HG02623 (cell line): ENCODE measurements at regions not wholly inside any gene's neighbourhood (a gene's known extent, or its start where the extent isn't known, plus 50 kb on each side); places are given as distances from the start of the nearest gene placed in this dataset.
"Not testable (repeated sequence)": the region's sequence is repeated elsewhere in the genome, so short reads cannot be mapped to it uniquely, and the experiment has no call there.

ENCODE experiments used
- ATAC-seq: cut with Tn5 transposase; IDR thresholded peaks from one replicate; pipeline ENCODE4 v1.9.1; 2021; ENCODE audit warnings: moderate library complexity; ENCODE audit not compliant: unreplicated experiment

GRCh38 chr2:222000326-222000725, 298.5 kb downstream of the PAX3 start:
- ATAC-seq, result no peak

- ATAC-seq, result no peak
Observed at GRCh38 chr2:221999717-222000116, 299.1 kb downstream of the PAX3 start.

GRCh38 chr2:221999166-221999565, 299.6 kb downstream of the PAX3 start:
- ATAC-seq, result no peak

- no peak for ATAC-seq
Observed at GRCh38 chr2:221997683-221998082, 301.1 kb downstream of the PAX3 start.

GRCh38 chr2:221997100-221997499, 301.7 kb downstream of the PAX3 start:
- ATAC-seq, result no peak

- ATAC-seq, result no peak
Observed at GRCh38 chr2:221994926-221995325, 303.9 kb downstream of the PAX3 start.

GRCh38 chr2:221984376-221984775, 314.4 kb downstream of the PAX3 start:
- ATAC-seq, result not testable (repeated sequence)

- no peak for ATAC-seq
Observed at GRCh38 chr2:221981912-221982470, 316.8 kb downstream of the PAX3 start.

GRCh38 chr2:221975151-221975550, 323.6 kb downstream of the PAX3 start:
- ATAC-seq, result no peak

GRCh38 chr2:221973902-221974301, 324.9 kb downstream of the PAX3 start:
- ATAC-seq, result no peak

GRCh38 chr2:221973502-221973901, 325.3 kb downstream of the PAX3 start:
- ATAC-seq, result no peak

- no peak for ATAC-seq
Observed at GRCh38 chr2:221972813-221973478, 325.9 kb downstream of the PAX3 start.

- no peak for ATAC-seq
Observed at GRCh38 chr2:221970389-221970788, 328.4 kb downstream of the PAX3 start.

- ATAC-seq, result no peak
Observed at GRCh38 chr2:221969830-221970144, 329.0 kb downstream of the PAX3 start.

GRCh38 chr2:221969087-221969829, 329.5 kb downstream of the PAX3 start:
- ATAC-seq, result no peak

GRCh38 chr2:221962186-221962585, 336.6 kb downstream of the PAX3 start:
- no peak for ATAC-seq

GRCh38 chr2:221961561-221961960, 337.2 kb downstream of the PAX3 start:
- no peak for ATAC-seq

- ATAC-seq, result no peak
Observed at GRCh38 chr2:221958224-221958623, 340.6 kb downstream of the PAX3 start.

- ATAC-seq, result no peak
Observed at GRCh38 chr2:221948076-221948475, 350.7 kb downstream of the PAX3 start.

GRCh38 chr2:221944452-221944851, 354.3 kb downstream of the PAX3 start:
- not testable (repeated sequence) for ATAC-seq

- no peak for ATAC-seq
Observed at GRCh38 chr2:221943076-221943810, 355.6 kb downstream of the PAX3 start.
